NCI-H2107 (cell line): ENCODE measurements at regions not wholly inside any gene's neighbourhood (a gene's known extent, or its start where the extent isn't known, plus 50 kb on each side); places are given as distances from the start of the nearest gene placed in this dataset.
"Not testable (repeated sequence)": the region's sequence is repeated elsewhere in the genome, so short reads cannot be mapped to it uniquely, and the experiment has no call there.

Experiments used
- DNase-seq: peaks from one replicate; lab custom pipeline; 2025; lab: John Stamatoyannopoulos, UW

DNA sequence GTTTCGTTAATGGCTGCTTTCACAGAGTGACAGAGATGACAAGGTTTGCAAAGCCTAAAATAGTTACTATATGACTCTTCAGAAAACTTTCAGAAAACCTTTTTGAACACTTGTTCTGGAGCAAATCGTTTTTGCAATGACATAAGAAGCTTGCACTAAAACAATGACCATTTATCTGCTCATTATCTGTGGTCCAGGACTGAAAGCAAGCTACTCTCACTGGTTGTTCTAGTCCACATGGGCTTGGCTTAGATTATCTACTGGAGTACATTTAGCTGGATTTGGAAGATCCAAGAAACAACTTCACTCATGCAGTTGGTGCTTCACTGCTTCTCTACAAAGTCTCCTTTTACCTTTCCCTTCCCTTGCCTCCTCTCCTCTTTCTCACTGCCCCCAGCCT, 1836.4 kb upstream of the AGA start:
- no peak for DNase-seq

DNA sequence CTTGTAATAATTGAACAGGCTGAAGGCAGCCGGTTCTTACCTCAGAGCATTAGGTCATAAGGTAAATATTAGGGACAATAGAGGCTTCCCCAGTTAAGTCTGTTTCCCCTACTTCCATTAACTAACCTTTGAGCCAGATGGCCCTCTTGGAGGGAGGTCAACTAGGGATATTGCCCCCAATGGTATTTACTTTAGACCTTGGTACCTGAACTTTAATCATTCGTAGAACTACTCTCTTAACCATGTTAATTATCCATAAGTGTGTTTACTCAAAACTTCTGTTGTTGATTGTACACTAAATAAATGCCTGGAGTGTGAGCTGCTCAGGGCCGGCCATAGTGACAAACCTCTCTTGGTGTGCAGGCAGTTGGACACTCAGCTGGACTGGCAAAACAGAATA, 1843.5 kb upstream of the AGA start:
- DNase-seq: no peak

DNA sequence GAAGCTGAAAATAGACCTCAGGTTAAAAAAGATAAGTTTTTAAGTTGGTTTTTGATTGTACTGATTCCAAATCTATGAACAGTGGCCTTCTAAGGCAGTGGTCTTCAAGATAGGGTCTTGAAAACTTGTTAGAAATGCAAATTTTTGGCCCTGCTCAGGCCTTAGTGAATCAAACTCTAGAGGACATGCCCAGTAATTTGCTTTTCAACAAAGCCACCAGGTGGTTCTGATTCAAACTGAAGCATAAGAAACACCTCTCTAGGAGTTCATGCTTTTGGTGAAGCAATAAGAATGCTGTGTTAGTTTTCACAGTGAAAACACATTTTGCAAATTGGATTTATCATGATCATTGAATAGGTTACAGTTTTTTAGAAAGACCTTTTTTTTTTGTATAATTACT, 1849.4 kb upstream of the AGA start:
- DNase-seq: no peak

DNA sequence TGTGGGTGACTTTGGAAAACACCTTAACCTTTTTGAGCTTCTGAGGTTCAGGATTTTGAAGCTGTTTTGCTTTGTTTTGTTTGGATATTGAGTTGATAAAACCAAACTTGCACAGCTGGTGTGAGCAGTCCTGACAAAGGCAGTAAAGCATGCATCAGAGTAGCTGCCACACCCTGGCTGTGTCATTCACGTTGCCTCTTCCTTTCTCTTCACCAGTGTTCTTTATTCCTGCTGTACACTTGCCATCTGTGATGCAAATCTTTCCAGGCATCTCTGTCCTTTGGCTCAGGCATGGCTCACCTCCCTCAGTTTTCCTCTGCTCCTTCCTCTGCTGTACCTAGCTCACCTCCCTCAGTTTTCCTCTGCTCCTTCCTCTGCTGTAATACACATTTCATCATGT, 1850.2 kb upstream of the AGA start:
- no peak for DNase-seq

DNA sequence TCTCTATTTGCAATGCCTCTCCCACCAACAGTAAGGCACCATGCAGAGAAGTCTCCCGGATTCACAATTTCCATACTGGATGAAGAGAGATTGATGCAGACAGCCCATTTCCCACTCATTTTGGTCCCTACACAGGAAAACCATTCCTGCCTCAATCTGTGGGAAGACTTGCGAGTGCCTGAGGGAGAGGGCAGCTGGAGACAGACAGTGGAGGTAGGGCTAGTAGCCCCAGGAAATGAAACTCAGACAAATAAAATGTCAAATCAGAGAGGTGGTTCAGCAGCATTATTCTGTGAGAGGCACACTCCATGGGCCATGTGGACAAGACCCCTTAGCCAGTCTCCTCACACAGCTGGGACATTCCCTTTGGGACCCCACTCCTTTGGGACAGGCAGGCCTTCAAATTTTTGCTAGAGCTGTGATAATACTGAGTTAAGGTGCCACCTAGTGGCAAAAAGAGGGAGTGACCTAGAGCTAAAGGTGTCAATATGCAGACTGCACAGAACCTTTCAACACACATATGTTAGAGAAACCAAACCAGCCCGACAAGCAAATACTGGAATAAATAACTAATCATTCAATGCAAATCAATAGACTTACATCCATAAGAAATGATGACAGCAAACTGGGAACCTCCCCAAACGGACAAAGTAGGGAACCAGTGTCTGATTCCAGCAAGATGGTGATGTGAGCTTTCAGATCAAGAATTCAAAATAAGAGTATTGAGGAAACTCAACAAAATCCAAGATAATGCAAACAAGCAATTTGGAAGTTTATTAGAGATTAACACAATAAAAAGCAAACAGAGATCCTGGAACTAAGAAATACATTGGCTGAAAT, 1865.3 kb upstream of the AGA start:
- no peak for DNase-seq

DNA sequence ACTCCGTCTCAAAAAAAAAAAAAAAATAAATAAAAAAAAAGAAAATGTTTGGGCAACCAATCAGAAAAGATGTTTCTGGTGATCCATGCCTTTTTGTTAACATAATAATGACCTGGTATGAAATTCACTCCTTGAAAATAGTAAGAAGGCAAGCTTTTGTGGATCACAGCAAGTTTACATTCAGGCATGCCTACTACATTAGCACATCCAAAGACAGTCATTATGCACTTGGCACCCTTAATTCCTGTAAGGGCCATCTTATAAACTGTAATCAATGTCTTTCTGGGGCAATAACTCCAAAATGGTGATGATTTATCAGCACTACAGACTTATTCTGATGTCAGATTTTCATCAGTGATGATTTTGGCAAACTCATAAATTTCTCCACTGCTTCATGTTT, 1871.6 kb upstream of the AGA start:
- DNase-seq: no peak

DNA sequence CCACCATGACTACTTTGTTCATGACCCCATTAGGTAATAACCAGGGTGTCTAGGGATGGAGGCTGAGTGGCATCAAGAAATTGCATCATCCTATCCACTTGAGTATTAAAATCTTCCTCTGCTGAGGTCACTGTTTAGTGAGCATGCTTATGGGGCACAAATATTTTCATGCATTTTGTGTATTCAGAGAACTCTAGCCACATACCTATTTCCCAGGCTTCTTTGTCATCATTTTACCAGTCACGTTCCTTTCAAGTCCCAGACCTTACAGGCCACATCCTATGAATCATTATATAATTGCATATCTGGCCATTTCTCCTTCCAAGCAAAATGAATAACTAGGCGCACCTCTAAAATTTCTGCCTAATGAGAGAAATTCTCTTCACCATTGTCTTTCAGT, 1882.9 kb upstream of the AGA start:
- DNase-seq: no peak

DNA sequence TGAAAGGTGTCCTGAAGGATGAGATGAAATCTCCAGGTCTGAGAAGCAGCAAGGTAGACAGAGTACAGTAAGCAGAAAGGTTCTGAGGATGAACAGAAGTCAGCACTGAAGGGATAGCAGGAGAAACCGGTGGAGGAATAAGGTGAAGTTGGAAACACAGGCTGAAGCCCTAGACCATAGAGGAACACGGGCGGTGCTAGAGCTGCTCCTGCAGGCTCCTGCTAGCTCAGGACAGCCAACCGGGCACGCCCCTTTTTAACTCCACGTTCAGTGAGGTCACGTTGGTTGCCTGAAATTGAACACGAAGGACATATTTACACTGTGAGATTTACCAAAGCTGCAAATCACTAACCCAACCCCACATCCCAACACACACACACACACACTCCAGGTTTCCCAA, 1886.4 kb upstream of the AGA start:
- DNase-seq: no peak

DNA sequence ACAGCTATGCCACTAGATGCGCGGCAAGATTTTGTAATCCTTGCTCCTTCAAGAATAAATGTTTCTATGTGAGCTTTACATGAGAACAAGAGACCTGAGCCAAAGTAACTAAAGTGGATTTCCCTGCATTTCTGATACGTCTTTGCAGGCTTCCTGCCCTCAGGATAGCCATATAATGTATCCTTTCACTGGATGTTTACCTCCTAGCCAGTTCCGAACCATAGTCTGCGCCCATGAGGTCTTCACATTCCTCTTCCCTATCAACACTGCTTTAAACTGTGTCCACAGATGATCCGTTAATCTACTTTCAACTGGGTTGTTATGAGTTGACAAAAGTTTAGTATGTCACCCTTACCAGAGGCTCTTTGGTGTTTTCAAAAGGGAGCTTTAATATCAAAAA, 1889.1 kb upstream of the AGA start:
- no peak for DNase-seq

DNA sequence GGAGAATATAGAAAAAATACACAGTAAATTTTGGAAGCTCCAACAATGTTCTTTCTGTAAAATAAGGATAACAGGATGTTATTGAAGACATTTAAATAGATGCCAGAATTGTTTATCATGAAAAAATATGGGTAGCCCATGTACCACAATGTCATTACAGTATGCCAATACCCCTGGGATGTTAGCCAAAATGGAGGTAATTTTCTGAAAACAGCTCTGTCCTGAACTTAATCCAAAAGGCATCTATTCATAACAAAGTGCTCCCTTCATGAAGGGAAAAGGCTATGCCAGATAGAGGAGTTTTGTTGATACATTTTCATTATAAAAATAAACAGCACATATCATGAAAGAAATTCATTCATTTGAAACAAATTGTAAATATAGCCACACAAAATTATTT, 1902.6 kb upstream of the AGA start:
- no peak for DNase-seq

DNA sequence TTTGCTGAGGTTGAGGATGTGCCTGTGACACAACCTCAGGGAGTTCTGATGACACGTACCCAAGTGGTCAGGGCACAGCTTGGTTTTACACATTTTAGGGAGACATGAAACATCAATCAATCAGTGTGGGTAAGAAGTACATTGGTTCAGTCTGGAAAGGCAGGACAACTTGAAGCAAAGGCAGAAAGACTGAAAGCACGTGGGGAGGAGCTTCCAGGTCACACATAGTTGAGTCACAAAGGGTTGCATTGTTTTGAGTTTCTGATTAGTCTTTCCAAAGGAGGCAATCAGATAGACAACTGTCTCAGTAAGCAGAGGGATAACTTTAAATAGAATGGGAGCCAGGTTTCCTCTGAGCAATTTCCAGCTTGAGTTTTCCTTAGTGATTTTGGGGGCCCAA, 1910.0 kb upstream of the AGA start:
- no peak for DNase-seq

DNA sequence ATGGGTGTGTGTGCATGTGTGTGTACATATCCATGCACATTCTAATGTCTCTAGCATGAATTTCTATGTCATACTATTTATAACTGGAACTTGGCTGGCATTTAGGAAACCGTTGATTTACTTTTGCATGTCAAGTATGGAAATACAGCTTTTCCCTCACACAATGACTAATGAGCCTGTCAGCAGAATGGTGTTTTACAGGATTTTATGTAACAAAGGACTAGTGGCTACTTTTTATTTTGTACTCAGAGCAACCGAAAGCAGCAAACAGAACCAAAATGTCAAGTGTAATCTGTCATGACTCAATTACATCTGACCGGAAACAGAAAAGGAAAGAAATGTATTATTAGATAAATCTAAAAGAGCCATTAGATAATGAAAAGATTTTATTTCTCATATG, 1911.5 kb upstream of the AGA start:
- DNase-seq: no peak

DNA sequence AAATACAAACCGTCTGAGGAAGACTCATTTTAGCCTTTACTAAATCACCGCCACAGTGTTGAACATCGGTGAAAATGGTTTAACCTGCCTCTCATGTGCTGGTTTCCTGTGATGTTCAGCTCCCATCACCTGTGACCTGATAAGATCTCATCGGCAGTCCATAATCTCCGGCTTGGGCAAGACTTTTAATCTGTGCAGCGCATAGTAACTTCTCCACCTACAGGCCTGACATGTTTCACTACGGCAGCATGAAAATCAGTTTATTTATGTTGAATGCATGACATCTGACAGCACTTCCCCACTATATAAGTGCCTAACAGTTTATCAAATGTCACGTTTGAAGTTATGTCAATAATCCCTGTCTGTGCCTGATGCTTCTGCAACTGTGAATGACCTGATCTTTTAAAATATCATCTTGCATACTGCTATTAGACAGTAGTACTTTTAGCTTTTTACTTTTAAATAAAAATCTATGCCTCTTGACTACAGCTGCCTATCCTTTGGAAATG, 1919.8 kb upstream of the AGA start:
- no peak for DNase-seq

DNA sequence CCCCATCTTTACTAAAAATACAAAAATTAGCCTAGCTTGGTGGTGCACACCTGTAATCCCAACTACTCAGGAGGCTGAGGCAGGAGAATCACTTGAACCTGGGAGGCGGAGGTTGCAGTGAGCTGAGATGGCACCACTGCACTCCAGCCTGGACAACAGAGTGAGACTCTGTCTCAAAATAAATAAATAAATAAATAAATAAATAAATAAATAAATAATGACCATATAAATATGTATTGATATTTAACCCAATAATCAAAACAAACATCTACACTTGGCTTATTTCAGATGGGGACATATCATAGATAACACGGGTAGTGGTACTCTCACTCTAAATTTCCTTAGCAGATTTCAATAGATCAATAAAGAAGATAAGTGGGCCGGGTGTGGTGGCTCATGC, 1923.7 kb upstream of the AGA start:
- DNase-seq: not testable (repeated sequence)

DNA sequence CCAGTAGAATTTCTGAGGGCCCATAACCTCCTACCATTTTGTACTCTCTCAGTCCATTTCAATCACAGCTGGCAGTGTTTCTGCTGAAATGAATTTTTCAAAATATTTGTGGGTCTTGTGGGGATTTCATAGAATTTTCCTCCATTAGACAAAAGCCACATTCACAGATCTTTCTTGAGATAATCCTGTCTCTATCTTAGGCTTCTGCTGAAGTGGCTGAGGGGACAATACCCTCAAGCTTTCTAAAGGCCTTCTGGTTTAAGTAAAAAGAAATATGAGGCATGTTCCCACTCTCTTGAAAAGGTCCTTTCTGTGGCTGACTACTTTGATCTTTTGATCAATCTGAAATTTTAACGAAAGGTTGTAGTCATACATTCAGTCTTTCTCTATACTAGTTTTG, 1930.0 kb upstream of the AGA start:
- DNase-seq: no peak

DNA sequence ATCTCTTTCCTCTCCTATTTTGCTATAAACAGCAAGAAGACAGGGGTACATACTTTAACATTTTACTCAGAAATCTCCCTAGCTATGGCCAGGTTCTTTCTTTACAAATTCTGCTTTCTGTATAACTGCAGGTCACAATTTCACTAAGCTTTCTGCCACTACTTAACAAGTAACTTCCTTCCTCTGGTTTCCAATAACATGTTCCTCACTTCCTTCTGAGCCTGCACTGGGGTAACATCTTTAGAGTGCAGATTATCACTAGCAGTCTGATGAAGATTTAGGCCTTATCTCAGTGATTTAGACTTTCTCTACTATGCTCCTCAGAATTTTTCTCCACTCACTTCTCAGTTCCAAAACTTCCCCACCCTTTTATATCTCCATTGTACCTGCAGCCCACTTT, 1930.5 kb upstream of the AGA start:
- no peak for DNase-seq

DNA sequence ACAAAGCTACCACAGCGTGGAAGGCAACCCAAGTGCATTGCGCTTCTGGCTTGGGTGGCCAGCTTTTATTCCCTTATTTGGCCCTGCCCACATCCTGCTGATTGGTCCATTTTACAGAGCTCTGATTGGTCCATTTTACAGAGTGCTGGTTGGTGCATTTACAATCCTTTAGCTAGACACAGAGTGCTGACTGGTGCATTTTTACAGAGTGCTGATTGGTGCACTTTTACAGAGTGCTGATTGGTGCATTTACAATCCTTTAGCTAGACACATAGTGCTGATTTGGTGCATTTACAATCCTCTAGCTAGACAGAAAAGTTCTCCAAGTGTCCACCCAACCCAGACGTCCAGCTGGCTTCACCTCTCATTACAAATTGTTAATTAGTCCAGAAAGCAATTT, 1936.6 kb upstream of the AGA start:
- not testable (repeated sequence) for DNase-seq

DNA sequence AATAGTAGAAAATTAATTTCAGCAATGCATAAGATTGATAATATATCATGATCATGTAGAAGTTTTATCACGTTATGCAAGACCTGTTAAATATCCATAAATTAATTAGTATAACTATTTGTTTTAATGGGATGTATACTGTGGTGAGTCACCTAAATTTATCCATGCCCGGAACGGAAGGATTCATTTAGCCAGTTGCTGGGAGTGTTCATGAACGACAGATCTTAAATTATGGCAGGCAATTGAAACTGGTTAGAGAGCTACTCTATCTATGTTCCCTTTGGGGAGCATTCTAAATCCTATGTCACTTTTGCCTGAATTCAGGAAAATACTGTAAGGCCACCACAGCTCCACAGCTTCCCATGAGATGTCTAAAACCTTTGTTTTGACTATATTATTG, 1950.5 kb upstream of the AGA start:
- DNase-seq: no peak

DNA sequence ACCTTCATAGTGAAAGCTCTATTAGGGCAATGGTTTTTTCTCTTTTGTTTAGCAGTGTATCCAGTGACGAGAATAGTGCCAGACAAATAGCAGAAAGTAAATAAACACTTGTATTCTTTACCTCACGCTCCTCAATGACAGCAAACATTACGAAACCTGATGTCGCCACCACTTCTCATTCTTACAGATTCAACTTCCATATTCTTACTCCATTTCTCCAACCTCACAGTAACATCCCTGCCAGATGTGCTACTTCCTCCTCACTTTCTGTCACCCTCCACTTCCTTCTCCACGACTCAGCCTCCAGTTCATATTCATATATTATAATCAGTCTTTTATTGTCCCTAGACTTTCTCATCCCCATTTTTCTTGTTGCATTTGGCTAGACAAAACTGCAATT, 1956.2 kb upstream of the AGA start:
- DNase-seq: no peak

DNA sequence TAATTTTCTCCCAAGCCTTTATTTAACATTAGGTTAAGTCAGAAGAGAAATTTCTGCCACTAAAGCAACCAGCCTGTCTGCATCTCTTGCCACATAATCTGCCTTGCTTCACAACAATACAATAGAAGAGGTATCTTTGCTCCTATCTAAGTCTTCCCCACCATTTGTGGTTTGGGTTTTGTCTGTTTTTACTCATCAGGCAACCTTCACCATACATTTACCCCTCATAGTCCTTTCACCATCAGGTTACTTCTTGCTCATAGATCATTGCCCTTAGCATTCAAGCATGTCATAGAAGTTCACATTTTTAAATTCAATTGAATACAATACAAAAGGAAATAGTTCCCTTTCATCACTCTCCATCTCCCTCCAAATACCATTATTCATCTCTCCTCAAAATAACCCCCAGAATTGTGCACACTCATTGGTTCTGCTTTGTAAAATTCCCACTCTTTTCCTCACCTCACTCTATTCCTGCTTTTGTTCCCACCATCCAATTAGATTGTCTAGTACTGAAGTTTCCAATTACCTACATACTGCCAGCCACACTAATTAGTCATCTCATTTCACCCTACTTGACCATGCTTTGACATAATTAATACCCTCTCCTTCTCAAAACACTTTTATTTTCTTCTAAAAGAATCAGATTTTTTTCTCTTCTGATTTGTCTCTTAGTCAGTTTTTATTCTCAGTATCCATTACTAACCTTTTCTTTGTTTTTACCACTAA, 1957.0 kb upstream of the AGA start:
- no peak for DNase-seq

DNA sequence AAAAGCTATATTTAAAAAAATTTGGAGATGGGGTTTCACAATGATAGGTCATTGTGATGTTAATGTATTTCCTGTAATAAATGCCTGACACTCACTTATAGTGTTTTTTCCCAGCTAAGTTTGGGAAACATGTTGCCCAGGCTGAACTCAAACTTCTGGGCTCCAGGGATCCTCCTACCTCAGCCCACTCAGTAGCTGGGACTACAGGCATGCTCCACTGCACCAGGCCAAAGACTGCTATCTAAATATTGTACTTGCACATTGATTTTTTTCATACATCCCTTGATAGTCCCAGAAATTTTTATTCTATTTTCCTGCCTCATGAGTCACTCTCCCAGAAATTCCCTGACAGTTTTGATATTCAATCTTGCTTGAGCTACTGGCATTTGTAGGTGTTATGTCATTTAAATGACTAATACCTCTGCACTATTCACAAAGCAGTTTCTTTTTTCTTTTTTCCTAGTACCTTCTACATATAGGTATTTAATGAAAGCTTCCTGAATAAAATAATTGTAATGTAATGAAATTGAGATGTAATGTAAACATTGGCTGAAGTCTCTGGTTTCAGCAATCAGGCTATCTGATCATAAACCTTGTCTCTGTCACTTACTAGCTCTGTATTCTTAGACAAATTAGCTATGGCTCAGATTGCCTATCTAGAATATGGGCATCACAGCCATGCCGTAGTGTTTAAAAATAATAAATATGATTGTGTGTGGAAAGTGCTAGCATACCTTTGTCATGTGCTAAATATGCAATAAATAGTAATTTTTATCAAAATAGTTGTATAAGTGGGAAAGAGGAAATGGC, 1973.0 kb upstream of the AGA start:
- DNase-seq: no peak

DNA sequence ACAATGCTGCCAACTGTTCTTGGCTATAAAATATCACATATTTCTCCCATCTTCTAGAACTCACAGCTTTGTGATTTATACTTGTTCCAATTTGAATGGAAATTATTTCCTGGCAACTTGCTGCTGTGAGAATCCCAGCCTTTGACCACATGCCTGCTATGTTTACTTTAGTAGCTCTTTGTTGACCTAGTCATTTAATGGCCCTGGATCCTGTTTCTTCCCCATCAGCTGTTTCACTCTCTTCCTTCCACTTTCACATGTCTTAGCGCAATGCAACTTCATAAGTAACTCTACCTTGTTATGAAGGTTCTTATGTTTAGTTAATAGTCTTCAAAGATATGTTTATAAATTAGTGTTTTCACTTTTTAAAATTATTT, 1973.6 kb upstream of the AGA start:
- no peak for DNase-seq

DNA sequence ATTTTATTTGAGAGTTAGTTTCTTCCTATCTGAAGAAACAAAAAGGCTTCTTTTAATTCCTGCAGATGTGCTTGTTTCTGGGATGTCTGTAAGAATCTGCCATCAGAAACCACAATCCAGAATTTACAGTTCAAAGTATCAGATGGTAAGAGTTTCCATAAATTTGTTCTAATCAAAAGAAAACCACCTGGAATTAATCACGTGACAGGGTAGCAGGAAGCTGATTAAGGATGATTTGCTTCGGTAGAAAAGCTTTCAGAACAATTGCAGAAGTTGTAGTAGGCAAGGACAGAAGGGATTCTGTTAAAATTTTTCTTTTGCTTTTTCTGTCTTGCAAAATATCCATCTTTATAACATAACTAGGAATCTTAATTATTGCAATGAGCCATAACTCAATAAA, 1975.1 kb upstream of the AGA start:
- no peak for DNase-seq
